ENCODE measurements at regions not wholly inside any gene's neighbourhood (a gene's known extent, or its start where the extent isn't known, plus 50 kb on each side); places are given as distances from the start of the nearest gene placed in this dataset.

- no peak for DNase-seq
- no peaks in the 10 kb centered on the region for H3K36me3 Mint-ChIP-seq (ENCODE audit: unreplicated experiment)
- H3K27me3 Mint-ChIP-seq (ENCODE audit: unreplicated experiment), result peaks cover 8% of the 10 kb centered on the region
- H3K4me1 Mint-ChIP-seq (ENCODE audit: low read depth, unreplicated experiment), result no peaks in the 10 kb centered on the region
- no peak overlapping the region for H3K27ac Mint-ChIP-seq (ENCODE audit: unreplicated experiment)
- H3K9me3 Mint-ChIP-seq (ENCODE audit: unreplicated experiment), result peaks cover 2% of the 10 kb centered on the region
- no peak overlapping the region for H3K4me3 Mint-ChIP-seq (ENCODE audit: unreplicated experiment)
- TF ChIP-seq, protein P1, sequence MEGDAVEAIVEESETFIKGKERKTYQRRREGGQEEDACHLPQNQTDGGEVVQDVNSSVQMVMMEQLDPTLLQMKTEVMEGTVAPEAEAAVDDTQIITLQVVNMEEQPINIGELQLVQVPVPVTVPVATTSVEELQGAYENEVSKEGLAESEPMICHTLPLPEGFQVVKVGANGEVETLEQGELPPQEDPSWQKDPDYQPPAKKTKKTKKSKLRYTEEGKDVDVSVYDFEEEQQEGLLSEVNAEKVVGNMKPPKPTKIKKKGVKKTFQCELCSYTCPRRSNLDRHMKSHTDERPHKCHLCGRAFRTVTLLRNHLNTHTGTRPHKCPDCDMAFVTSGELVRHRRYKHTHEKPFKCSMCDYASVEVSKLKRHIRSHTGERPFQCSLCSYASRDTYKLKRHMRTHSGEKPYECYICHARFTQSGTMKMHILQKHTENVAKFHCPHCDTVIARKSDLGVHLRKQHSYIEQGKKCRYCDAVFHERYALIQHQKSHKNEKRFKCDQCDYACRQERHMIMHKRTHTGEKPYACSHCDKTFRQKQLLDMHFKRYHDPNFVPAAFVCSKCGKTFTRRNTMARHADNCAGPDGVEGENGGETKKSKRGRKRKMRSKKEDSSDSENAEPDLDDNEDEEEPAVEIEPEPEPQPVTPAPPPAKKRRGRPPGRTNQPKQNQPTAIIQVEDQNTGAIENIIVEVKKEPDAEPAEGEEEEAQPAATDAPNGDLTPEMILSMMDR (IDR thresholded peaks at IDR 0.05; ENCODE audit: partially characterized antibody, unreplicated experiment), result no peak
Measured at GRCh38 chr2:10498525-10499274, 50.6 kb upstream of the ODC1 start.
